GM12878 (cell line): ENCODE measurements at regions not wholly inside any gene's neighbourhood (a gene's known extent, or its start where the extent isn't known, plus 50 kb on each side); places are given as distances from the start of the nearest gene placed in this dataset.

Experiments used
- CHD4 ChIP-seq: fragments of 200-600 bp; sonication (generic); IDR thresholded peaks from 2 replicates; pipeline ENCODE4 v1.6.1; 2016; ENCODE audit warnings: mild to moderate bottlenecking
- E4F1 ChIP-seq: fragments of 450-650 bp; IDR thresholded peaks from 2 replicates; pipeline ENCODE4 v1.6.1; 2018; ENCODE audit warnings: borderline replicate concordance, mild to moderate bottlenecking; ENCODE audit not compliant: partially characterized antibody
- ETV6 ChIP-seq, 2 experiments: fragments of 450-650 bp in 1 of 2; IDR thresholded peaks in 1 of 2; conservative IDR thresholded peaks in 1 of 2; 2 replicates each; pipeline ENCODE4 v1.6.1; 2014; ENCODE audit warnings: antibody characterized with exemption in 1 of 2, borderline replicate concordance in 1 of 2, low read depth in 1 of 2, mild to moderate bottlenecking in 1 of 2, moderate library complexity in 1 of 2
- MXI1 ChIP-seq: fragments of 150-350 bp; IDR thresholded peaks from 2 replicates; pipeline ENCODE4 v1.6.1; 2011; ENCODE audit warnings: low read depth, mild to moderate bottlenecking, inconsistent platforms, low read length, improper control_type of control experiment
- POLR2AphosphoS5 ChIP-seq: IDR thresholded peaks from 2 replicates; pipeline ENCODE4 v1.6.1; 2011; ENCODE audit warnings: mild to moderate bottlenecking, low read length, inconsistent platforms
- RFX5 ChIP-seq: IDR thresholded peaks from 2 replicates; pipeline ENCODE4 v1.6.1; 2011; ENCODE audit warnings: low read depth, low read length, improper control_type of control experiment
- TF ChIP-seq, protein P1 (sequence below), 3 experiments: IDR thresholded peaks in 2 of 3; conservative IDR thresholded peaks in 1 of 3; 2 replicates each; pipeline ENCODE4 v1.5.1; 2011; ENCODE audit warnings: low read depth in 3 of 3, low read length in 3 of 3, mild to moderate bottlenecking in 3 of 3, control low read depth in 2 of 3, moderate library complexity in 2 of 3, inconsistent platforms in 1 of 3, mixed read lengths in 1 of 3; ENCODE audit not compliant: control insufficient read depth in 2 of 3, insufficient read depth in 1 of 3; ENCODE audit errors: extremely low read depth in 1 of 3

- TF ChIP-seq POLR2AphosphoS5 (no peak), RFX5 (no peak), MXI1 (no peak), E4F1 (no peak), ETV6 (conservative IDR thresholded peaks at IDR 0.05 in 1 of 2, IDR thresholded peaks at IDR 0.05 in 1 of 2; ENCODE audit: borderline replicate concordance in 1 of 2, low read depth in 1 of 2) (no peak), CHD4 (no peak)
- TF ChIP-seq, protein P1, sequence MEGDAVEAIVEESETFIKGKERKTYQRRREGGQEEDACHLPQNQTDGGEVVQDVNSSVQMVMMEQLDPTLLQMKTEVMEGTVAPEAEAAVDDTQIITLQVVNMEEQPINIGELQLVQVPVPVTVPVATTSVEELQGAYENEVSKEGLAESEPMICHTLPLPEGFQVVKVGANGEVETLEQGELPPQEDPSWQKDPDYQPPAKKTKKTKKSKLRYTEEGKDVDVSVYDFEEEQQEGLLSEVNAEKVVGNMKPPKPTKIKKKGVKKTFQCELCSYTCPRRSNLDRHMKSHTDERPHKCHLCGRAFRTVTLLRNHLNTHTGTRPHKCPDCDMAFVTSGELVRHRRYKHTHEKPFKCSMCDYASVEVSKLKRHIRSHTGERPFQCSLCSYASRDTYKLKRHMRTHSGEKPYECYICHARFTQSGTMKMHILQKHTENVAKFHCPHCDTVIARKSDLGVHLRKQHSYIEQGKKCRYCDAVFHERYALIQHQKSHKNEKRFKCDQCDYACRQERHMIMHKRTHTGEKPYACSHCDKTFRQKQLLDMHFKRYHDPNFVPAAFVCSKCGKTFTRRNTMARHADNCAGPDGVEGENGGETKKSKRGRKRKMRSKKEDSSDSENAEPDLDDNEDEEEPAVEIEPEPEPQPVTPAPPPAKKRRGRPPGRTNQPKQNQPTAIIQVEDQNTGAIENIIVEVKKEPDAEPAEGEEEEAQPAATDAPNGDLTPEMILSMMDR (IDR thresholded peaks at IDR 0.05 in 2 of 3, conservative IDR thresholded peaks at IDR 0.05 in 1 of 3; ENCODE audit: control insufficient read depth in 2 of 3, extremely low read depth in 1 of 3, insufficient read depth in 1 of 3, low read depth in 3 of 3, low read length in 3 of 3), result no peak
Measured at GRCh38 chr12:91370086-91370868, 187.7 kb upstream of the DCN start.
